IPS-20b (cell line): ENCODE measurements at regions not wholly inside any gene's neighbourhood (a gene's known extent, or its start where the extent isn't known, plus 50 kb on each side); places are given as distances from the start of the nearest gene placed in this dataset.
A peak's percentile ranks its signal among the peaks of the same experiment; 100 is the strongest.

Experiments used
- H3K27ac ChIP-seq: one replicate; pipeline ENCODE4 v1.5.1; 2013; ENCODE audit warnings: low read length
- H3K27me3 ChIP-seq: 2 replicates; pipeline ENCODE4 v1.6.1; 2013; ENCODE audit warnings: mild to moderate bottlenecking, low read length, inconsistent platforms; ENCODE audit not compliant: insufficient read depth
- H3K36me3 ChIP-seq: 2 replicates; pipeline ENCODE4 v1.6.1; 2013; ENCODE audit warnings: low read depth, mild to moderate bottlenecking, inconsistent platforms, low read length, moderate library complexity; ENCODE audit not compliant: insufficient read depth
- H3K4me1 ChIP-seq: 2 replicates; pipeline ENCODE4 v1.6.1; 2013; ENCODE audit warnings: mild to moderate bottlenecking, control low read depth, inconsistent platforms, low read length, moderate library complexity; ENCODE audit not compliant: insufficient read depth
- H3K4me3 ChIP-seq: 2 replicates; pipeline ENCODE4 v1.5.1; 2013; ENCODE audit warnings: mild to moderate bottlenecking, low read length, inconsistent platforms
- H3K9ac ChIP-seq: 2 replicates; pipeline ENCODE4 v1.6.1; 2013; ENCODE audit warnings: low read depth, mild to moderate bottlenecking, inconsistent platforms, low read length, moderate library complexity
- H3K9me3 ChIP-seq: 2 replicates; pipeline ENCODE4 v1.6.1; 2013; ENCODE audit warnings: mild to moderate bottlenecking, low read depth, low read length, inconsistent platforms; ENCODE audit not compliant: insufficient read depth

DNA sequence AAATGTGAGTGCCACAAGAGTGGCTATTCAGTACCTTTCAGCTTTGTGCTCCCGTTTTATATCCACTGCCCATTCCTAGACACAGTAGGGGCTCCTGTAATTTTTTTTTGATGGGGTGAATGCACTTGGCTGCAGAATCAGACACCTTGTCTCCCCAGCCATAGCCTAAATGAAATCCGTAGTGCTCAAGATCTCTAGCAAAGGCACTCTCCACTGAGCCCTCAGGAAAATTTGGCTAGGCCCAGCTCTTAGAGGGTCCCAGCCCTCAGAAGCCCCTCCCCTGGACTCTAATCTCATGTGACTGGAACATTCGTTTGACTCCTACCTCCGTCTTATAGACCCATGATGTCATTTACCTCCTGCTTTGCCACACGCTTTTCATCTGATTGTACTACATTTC is 323.9 kb downstream of the SMAD2 start:
- no peaks in the 10 kb centered on the region for H3K4me1 ChIP-seq
- H3K27me3 ChIP-seq: no peaks in the 10 kb centered on the region

DNA sequence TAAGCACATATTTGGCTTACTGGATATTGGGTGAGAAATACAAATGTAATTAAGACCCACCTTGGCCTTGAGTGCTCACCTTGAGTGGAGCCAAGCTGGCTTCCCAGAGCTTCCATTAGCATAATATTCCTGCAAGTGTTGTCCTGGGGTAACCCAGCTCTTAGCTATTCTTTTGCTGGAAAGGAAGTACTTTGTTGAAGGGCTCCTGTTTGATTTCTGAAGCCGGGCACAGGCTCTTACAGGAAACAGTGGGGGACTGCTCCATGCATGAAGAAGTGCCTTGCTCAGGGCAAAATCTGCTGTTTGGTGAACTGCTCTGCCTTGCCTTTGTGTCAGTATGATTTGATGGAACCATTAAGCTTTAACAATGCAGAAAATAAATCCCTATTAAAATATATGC is 325.4 kb downstream of the SMAD2 start:
- no peak overlapping the region for H3K27ac ChIP-seq
- H3K4me3 ChIP-seq: no peak overlapping the region
- H3K27me3 ChIP-seq: no peaks in the 10 kb centered on the region
- H3K9ac ChIP-seq: no peak overlapping the region
- no peaks in the 10 kb centered on the region for H3K36me3 ChIP-seq
- no peaks in the 10 kb centered on the region for H3K4me1 ChIP-seq
- no peaks in the 10 kb centered on the region; the same call in 1 of the 2 replicates for H3K9me3 ChIP-seq

More for the DNA sequence above, 323.9 kb downstream of the SMAD2 start:
- H3K4me3 ChIP-seq: no peak overlapping the region
- no peaks in the 10 kb centered on the region for H3K36me3 ChIP-seq
- H3K27ac ChIP-seq: no peak overlapping the region
- H3K9me3 ChIP-seq: peaks cover 6% of the 10 kb centered on the region
- no peak overlapping the region for H3K9ac ChIP-seq

DNA sequence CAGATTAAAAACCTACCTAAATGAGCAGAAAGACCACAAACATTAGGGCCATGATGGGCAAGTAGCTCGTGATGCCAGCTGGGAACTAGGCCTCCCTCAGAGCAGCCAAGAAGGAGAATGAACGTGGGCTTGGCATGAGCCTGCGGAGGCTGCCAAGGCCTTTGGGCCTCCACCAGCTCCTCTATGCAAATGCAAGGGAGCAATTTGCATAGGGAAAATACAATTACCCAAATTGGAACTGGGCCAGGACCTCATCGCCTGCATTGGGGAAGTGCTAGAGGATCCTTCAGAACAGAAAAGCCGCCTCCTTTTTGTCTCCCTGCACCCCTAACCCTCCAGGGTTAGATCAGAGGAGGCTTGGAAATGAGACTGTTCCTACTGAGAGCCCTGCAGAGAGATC is 326.4 kb downstream of the SMAD2 start:
- no peaks in the 10 kb centered on the region for H3K4me1 ChIP-seq
- no peak overlapping the region for H3K9ac ChIP-seq
- no peak overlapping the region for H3K4me3 ChIP-seq
- no peak overlapping the region for H3K27ac ChIP-seq
- H3K9me3 ChIP-seq: no peaks in the 10 kb centered on the region; the same call in 1 of the 2 replicates
- H3K36me3 ChIP-seq: no peaks in the 10 kb centered on the region
- H3K27me3 ChIP-seq: no peaks in the 10 kb centered on the region

DNA sequence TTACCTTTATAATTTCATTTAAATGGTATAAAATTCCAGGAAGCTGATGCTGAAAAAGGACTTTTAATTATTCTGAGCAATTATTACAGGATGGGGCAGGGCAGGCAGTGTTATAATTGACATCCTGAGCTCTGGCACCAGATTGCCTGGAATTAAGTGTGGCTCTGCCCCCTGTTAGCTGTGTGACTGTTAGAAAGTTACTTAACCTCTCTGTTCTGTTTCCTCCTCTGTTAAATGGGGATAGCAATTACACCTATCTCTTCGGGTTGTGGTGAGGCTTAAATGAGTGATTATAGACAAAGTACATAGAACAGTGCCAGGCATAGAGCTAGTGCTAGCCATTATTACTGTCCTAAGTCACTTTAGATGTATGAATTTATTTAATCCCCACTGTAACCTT is 327.3 kb downstream of the SMAD2 start:
- Histone ChIP-seq H3K27me3 (no peaks in the 10 kb centered on the region), H3K9me3 (no peaks in the 10 kb centered on the region), H3K36me3 (no peaks in the 10 kb centered on the region), H3K4me1 (no peaks in the 10 kb centered on the region), H3K9ac (no peak overlapping the region), H3K27ac (no peak overlapping the region), H3K4me3 (no peak overlapping the region)

DNA sequence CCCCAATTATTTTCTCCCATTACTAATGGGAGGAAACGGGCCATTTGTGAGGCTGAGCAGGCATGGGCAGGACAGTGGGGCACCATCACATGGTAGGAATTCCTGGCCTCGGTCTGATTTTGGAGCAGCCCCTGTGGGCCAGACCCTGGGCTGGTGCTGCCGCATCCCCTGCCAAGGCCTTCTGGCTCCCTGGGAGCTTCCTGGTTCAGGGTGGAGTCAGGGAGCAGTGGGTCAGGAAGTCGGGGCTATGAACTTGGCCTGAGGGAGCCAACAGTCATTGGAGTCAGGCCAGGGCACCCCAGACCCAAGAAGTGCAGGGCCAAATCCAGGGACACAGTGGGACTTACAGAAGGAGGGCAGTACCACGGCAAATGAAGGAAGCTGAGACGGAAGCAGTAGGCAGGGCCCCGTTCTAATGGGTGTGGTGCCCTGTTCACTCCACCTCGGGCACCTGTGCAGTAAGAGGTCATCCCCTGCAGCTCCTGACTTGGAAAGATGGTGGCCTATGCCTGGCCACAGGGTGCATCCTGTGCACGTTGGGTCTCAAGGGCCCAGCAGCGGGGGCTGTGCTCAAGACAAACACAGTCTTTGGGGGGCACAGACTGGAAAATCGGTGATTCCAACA is 328.1 kb downstream of the SMAD2 start:
- Histone ChIP-seq H3K4me1 (no peaks in the 10 kb centered on the region), H3K4me3 (no peak overlapping the region), H3K36me3 (no peaks in the 10 kb centered on the region), H3K9ac (no peak overlapping the region), H3K27ac (no peak overlapping the region), H3K9me3 (no peaks in the 10 kb centered on the region), H3K27me3 (no peaks in the 10 kb centered on the region)

DNA sequence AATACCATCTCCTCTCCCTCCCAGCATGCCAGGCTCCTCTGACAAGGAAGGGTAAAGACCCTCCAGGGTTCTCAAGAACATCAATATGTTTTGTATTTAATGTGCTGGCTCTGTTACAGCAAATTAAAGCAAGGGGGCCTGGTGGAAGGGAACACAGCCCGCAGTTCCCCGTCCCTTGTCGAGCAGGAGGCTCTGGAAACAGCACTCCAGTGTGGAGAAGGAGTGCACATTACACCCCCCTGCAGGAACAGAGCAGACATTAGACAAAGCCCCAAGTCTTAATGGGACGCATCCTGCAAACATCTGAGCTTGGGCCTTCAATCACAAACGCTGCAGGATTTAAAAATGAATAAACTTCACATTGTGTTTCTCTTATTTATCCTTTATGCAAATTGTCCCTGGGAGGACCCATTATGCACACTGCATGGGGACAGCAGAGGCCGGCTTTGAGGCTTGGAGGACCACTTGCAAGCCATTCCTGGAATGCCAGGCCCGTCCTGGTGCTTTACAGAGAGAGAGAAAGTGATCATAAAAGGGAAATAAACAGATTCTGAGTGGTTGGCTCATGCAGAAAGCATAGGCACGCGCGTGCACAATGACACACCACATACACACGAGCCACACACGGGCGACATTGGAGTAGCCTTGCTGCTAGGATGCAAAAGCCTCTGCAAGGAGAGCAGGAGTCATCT is 328.7 kb downstream of the SMAD2 start:
- Histone ChIP-seq H3K9ac (no peak overlapping the region), H3K4me1 (no peaks in the 10 kb centered on the region), H3K27ac (no peak overlapping the region), H3K27me3 (no peaks in the 10 kb centered on the region), H3K4me3 (no peak overlapping the region), H3K36me3 (no peaks in the 10 kb centered on the region), H3K9me3 (no peaks in the 10 kb centered on the region)

DNA sequence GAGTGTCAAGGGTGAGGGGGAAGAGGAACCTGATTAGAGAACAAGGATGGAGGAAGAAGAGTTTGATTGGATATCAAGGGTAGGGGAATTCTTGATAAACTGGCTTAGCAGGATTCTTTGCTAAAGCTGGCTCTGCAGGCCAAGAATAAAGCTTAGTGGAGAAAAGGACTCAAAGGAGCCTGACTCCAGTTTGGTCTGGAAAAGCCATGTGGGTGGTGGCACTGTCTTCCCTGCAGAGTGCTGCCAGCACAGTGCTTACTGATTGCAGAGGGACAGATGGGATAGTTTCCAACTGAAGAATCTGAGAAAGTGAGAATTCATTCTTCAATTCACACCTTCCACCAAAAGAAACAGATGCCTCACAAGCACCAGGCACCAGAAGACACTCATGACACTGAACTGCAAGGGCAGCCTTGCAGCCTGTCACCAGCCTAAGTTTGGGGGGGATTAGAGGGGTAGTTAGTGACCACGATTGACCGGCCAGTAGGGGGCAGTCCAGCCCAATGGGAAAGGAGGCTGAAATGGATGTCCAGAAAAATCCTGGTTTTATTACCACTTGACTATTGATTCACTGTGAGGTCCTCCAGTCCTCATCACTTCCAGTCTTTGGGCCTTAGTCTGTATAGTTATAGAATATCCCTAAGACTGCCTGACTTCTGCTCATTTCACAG is 334.5 kb downstream of the SMAD2 start:
- Histone ChIP-seq H3K36me3 (no peaks in the 10 kb centered on the region), H3K9ac (no peak overlapping the region), H3K27ac (no peak overlapping the region), H3K4me1 (peaks cover 11% of the 10 kb centered on the region), H3K4me3 (no peak overlapping the region), H3K27me3 (peaks cover 16% of the 10 kb centered on the region), H3K9me3 (no peaks in the 10 kb centered on the region)

DNA sequence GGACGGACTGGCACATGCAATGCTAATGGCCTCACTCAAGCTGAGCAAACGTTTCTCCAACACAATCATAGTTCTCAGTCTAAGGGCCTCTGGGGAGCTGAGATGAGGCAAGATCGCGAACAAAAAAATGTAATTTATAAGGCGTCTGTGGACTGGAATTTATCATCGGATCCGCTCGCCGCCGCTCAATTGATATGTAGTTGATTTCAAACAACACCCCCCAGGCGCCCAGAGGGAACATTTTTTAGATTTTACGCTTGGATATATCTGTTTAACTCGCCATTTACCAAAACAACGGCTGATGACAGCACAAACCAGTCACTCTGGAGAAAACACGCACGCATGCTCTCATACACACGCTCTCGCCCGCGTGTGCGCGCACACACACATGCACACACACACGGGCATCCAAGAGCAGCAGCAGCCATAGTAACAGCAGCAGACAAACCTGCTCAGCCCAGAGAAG is 335.8 kb downstream of the SMAD2 start:
- Histone ChIP-seq H3K4me3 (no peak overlapping the region), H3K9ac (no peak overlapping the region), H3K27ac (no peak overlapping the region), H3K36me3 (no peaks in the 10 kb centered on the region), H3K27me3 (peaks cover 16% of the 10 kb centered on the region), H3K4me1 (peaks cover 11% of the 10 kb centered on the region), H3K9me3 (no peaks in the 10 kb centered on the region)

DNA sequence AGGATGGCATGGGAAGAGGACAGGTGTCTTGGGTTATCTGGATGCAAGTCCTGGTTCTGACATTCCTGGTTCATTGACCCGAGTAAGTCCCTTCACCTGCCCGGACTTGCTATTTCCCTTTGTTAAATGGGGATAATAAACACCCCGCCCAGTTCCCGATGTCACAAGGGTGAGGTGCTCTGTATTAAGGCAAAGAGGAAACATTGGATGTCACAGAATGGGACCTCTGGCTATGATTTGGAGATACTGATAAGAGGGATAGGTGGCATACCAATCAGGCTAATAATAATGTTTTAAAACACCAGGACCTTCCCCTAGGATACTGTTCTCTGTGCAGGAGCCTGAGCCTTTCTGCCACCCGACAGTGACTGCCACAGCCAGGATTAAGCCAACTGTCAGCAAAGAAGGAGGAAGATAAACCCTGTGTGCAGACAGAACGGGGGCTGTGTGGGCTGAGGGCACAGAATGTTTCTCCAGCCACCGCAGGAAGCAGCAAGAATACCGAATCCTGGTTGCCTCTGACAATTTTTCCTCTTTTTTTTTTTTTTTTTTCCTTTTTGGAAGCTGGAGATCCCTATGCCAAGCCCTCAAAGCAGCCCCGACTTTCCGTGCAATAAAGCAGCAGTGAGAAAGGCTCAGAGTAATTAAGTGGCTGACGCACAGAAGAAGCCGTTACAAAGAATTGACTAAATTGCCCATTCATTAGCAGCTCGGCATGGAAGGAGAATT is 336.6 kb downstream of the SMAD2 start:
- H3K4me1 ChIP-seq: peaks cover 11% of the 10 kb centered on the region
- H3K9ac ChIP-seq: no peak overlapping the region
- H3K9me3 ChIP-seq: no peaks in the 10 kb centered on the region
- 0 out of 2 replicates have a peak overlapping the region, but pooled peaks have one; percentile 36 for H3K4me3 ChIP-seq
- H3K27me3 ChIP-seq: peaks cover 16% of the 10 kb centered on the region
- no peak overlapping the region for H3K27ac ChIP-seq
- H3K36me3 ChIP-seq: no peaks in the 10 kb centered on the region

DNA sequence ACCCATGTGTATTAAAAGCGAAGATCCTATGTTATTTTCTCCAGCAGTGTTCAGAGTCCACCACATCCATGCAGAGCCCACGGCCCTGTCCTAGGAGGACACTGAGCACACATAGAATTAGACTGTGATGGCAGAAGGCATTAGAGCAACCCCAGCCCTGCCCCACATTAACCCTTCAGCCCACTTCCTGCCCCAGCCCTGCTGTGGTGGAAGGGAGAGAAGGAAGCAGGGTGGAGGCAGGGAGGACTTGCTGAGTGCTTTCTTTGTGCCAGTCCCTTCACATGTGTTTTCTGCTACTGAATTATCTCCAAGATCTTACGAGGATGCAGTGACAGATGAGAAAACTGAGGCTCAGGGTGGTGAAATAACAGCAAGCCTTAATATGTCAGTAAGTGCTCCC is 339.0 kb downstream of the SMAD2 start:
- no peak overlapping the region for H3K4me3 ChIP-seq
- no peaks in the 10 kb centered on the region for H3K9me3 ChIP-seq
- no peaks in the 10 kb centered on the region for H3K36me3 ChIP-seq
- H3K4me1 ChIP-seq: peaks cover 11% of the 10 kb centered on the region
- H3K27me3 ChIP-seq: peaks cover 16% of the 10 kb centered on the region
- H3K27ac ChIP-seq: no peak overlapping the region
- H3K9ac ChIP-seq: no peak overlapping the region

DNA sequence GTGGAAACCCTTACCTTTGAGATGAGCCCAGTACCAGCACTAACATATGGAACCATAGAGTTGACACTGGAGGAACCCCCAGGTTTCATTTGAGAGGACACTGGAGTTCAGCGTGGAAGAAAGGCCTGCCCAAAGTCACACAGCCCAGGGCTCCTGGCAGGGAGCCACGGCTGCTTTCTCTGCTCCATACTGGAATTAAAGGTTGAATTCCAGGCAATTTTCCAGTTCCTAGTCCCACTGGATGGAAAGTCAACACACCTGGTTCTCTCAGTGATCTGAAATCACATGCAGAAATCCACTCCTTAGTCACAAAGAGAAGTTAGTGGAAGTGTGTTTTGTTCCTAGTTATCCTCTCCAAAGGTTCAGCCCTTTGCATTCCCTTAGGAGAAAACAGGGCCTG is 336.1 kb upstream of the SKOR2 start:
- peaks cover under 1% of the 10 kb centered on the region; the same call in 1 of the 2 replicates for H3K27me3 ChIP-seq
- H3K9ac ChIP-seq: no peak overlapping the region
- H3K36me3 ChIP-seq: no peaks in the 10 kb centered on the region
- H3K4me3 ChIP-seq: no peak overlapping the region
- no peak overlapping the region for H3K27ac ChIP-seq
- H3K9me3 ChIP-seq: no peaks in the 10 kb centered on the region
- no peaks in the 10 kb centered on the region for H3K4me1 ChIP-seq
